ENCODE measurements at regions not wholly inside any gene's neighbourhood (a gene's known extent, or its start where the extent isn't known, plus 50 kb on each side); places are given as distances from the start of the nearest gene placed in this dataset.

- intact Hi-C loops (cut with DNase I): no loop called here
- Histone ChIP-seq H3K9me3 (no peaks in the 10 kb centered on the region), H3K36me3 (no peaks in the 10 kb centered on the region), H3K4me1 (replicated peaks) (no peaks in the 10 kb centered on the region), H3K27ac (no peak overlapping the region), H3K4me3 (no peak overlapping the region), H3K27me3 (replicated peaks; ENCODE audit: insufficient read depth) (no peaks in the 10 kb centered on the region)
- 88% methylated on average over 1 of the region's 1 CpG for WGBS
- no peak for DNase-seq (ENCODE audit: low spot score)
- TF ChIP-seq POLR2A (IDR thresholded peaks at IDR 0.05): no peak
- TF ChIP-seq CTCF (IDR thresholded peaks at IDR 0.05): no peak
- no peak for TF ChIP-seq POLR2AphosphoS5 (IDR thresholded peaks at IDR 0.05)
Observed at GRCh38 chr10:31731711-31732110, 196.9 kb downstream of the ARHGAP12 start.

- no peaks in the 10 kb centered on the region for H3K4me1 ChIP-seq (replicated peaks)
- 90% methylated on average over 3 of the region's 3 CpGs for WGBS
- DNase-seq (ENCODE audit: low spot score): no peak
- H3K27ac ChIP-seq: no peak overlapping the region
- no peaks in the 10 kb centered on the region for H3K9me3 ChIP-seq
- no peaks in the 10 kb centered on the region for H3K27me3 ChIP-seq (replicated peaks; ENCODE audit: insufficient read depth)
- intact Hi-C loops (cut with DNase I): no loop called here
- TF ChIP-seq POLR2A (IDR thresholded peaks at IDR 0.05): no peak
- TF ChIP-seq CTCF (IDR thresholded peaks at IDR 0.05): no peak
- no peak for TF ChIP-seq POLR2AphosphoS5 (IDR thresholded peaks at IDR 0.05)
- H3K4me3 ChIP-seq: no peak overlapping the region
- no peaks in the 10 kb centered on the region for H3K36me3 ChIP-seq
Observed at GRCh38 chr10:31730776-31731175, 197.9 kb downstream of the ARHGAP12 start.

DNA sequence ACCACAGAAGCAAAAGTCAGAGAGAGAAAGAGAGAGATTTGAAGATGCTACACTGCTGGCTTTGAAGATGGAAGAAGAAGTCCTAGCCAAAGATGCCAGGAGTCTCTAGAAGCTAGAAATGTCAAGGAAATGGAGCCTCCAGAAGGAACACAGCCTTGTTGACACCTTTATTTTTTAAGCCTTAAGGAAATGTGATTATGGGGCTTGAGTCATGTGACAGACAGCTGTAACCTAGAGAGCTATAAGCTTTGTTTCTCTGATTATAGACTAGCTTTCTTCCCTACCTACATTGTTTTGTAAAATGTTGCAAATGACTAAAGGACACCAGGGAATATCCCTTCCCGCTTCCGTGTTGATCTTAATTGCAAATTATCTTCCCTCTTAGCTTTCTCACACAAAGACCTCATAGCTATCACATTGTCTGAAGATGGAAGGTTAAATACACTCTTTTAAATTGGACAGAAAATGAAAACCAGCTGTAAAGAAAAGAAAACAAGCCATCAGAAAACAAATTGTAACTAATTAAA lies 199.9 kb downstream of the ARHGAP12 start:
- TF ChIP-seq POLR2AphosphoS5 (IDR thresholded peaks at IDR 0.05) (no peak), CTCF (IDR thresholded peaks at IDR 0.05) (no peak), POLR2A (IDR thresholded peaks at IDR 0.05) (no peak)
- H3K27ac ChIP-seq: no peak overlapping the region
- no peak for DNase-seq (ENCODE audit: low spot score)
- no peaks in the 10 kb centered on the region for H3K9me3 ChIP-seq
- 78% methylated on average over 2 of the region's 2 CpGs for WGBS
- intact Hi-C loops (cut with DNase I): no loop called here
- no peaks in the 10 kb centered on the region for H3K36me3 ChIP-seq
- H3K4me3 ChIP-seq: no peak overlapping the region
- no peaks in the 10 kb centered on the region for H3K4me1 ChIP-seq (replicated peaks)
- no peaks in the 10 kb centered on the region for H3K27me3 ChIP-seq (replicated peaks; ENCODE audit: insufficient read depth)

GRCh38 chr10:31725436-31725835 lies 203.2 kb downstream of the ARHGAP12 start:
- Histone ChIP-seq H3K27ac (no peak overlapping the region), H3K27me3 (replicated peaks; ENCODE audit: insufficient read depth) (no peaks in the 10 kb centered on the region), H3K36me3 (no peaks in the 10 kb centered on the region), H3K4me3 (no peak overlapping the region), H3K4me1 (replicated peaks) (no peaks in the 10 kb centered on the region), H3K9me3 (no peaks in the 10 kb centered on the region)
- TF ChIP-seq POLR2AphosphoS5 (IDR thresholded peaks at IDR 0.05) (no peak), CTCF (IDR thresholded peaks at IDR 0.05) (no peak), POLR2A (IDR thresholded peaks at IDR 0.05) (no peak)
- 91% methylated on average over 7 of the region's 7 CpGs for WGBS
- no peak for DNase-seq (ENCODE audit: low spot score)
- intact Hi-C loops (cut with DNase I): no loop called here

DNA sequence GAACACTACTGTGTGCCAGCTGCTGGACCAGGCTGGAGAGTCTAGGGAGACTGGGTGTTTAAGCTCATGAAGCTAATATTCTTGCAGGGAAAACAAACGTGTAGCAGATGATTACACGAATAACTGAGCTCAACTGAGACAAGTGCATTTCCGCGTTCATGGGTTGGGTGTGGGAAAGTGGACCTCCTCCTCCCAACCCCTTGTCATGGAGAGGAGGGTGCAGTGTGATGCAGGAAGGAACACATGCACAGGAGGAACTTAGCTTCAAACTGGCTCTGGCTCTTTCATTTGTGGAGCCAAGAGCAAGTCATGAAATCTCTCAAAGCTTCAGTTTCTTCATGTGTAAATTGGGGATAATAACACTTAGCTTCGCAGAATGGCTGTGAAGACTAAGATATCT lies 204.3 kb downstream of the ARHGAP12 start:
- H3K36me3 ChIP-seq: no peaks in the 10 kb centered on the region
- DNase-seq (ENCODE audit: low spot score): no peak
- H3K9me3 ChIP-seq: no peaks in the 10 kb centered on the region
- no peaks in the 10 kb centered on the region for H3K4me1 ChIP-seq (replicated peaks)
- H3K4me3 ChIP-seq: no peak overlapping the region
- intact Hi-C loops (cut with DNase I): no loop called here
- TF ChIP-seq CTCF (IDR thresholded peaks at IDR 0.05): no peak
- no peak for TF ChIP-seq POLR2A (IDR thresholded peaks at IDR 0.05)
- no peak for TF ChIP-seq POLR2AphosphoS5 (IDR thresholded peaks at IDR 0.05)
- H3K27ac ChIP-seq: no peak overlapping the region
- 89% methylated on average over 5 of the region's 5 CpGs for WGBS
- H3K27me3 ChIP-seq (replicated peaks; ENCODE audit: insufficient read depth): no peaks in the 10 kb centered on the region
